MM.1S (cell line): ENCODE measurements at regions not wholly inside any gene's neighbourhood (a gene's known extent, or its start where the extent isn't known, plus 50 kb on each side); places are given as distances from the start of the nearest gene placed in this dataset.

Experiments
- EZH2 ChIP-seq: fragments of 300-600 bp; sonication (generic); optimal IDR thresholded peaks from 2 replicates; pipeline ENCODE3; 2017; ENCODE audit warnings: low read depth, mild to moderate bottlenecking, antibody characterized with exemption, low read length, mixed read lengths
- EZH2phosphoT487 ChIP-seq: fragments of 300-600 bp; sonication (generic); IDR thresholded peaks from 2 replicates; pipeline ENCODE4 v1.6.1; 2018; ENCODE audit warnings: antibody characterized with exemption, low read length
- TF ChIP-seq, protein P1 (sequence below): fragments of 300-600 bp; sonication (generic); IDR thresholded peaks from 2 replicates; pipeline ENCODE4 v1.5.1; 2016; ENCODE audit warnings: antibody characterized with exemption, low read length, mixed read lengths

DNA sequence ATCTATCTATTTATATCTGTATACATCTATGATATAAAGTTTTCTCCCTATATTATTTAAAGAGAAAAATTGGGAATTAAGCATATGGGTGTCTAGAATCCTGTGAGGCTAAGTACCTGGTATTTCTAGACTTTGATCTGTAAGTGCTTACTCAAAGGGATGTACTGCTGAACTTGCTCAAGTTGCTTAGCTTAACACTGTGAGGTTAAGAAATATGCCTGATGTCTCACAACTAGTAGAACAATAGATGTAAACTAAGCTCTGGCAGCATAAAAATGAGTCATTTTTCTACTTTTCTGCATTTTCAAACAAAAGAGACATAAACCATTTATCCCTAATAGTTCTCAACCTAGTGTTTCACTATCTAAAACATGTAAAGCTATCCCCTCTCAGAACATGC lies 744.4 kb upstream of the ANO3 start:
- TF ChIP-seq, protein P1, sequence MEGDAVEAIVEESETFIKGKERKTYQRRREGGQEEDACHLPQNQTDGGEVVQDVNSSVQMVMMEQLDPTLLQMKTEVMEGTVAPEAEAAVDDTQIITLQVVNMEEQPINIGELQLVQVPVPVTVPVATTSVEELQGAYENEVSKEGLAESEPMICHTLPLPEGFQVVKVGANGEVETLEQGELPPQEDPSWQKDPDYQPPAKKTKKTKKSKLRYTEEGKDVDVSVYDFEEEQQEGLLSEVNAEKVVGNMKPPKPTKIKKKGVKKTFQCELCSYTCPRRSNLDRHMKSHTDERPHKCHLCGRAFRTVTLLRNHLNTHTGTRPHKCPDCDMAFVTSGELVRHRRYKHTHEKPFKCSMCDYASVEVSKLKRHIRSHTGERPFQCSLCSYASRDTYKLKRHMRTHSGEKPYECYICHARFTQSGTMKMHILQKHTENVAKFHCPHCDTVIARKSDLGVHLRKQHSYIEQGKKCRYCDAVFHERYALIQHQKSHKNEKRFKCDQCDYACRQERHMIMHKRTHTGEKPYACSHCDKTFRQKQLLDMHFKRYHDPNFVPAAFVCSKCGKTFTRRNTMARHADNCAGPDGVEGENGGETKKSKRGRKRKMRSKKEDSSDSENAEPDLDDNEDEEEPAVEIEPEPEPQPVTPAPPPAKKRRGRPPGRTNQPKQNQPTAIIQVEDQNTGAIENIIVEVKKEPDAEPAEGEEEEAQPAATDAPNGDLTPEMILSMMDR = no peak
- TF ChIP-seq EZH2phosphoT487 (no peak), EZH2 (no peak)
